LNCaP clone FGC (cell line): ENCODE measurements at regions not wholly inside any gene's neighbourhood (a gene's known extent, or its start where the extent isn't known, plus 50 kb on each side); places are given as distances from the start of the nearest gene placed in this dataset.
"Not testable (repeated sequence)": the region's sequence is repeated elsewhere in the genome, so short reads cannot be mapped to it uniquely, and the experiment has no call there.

Experiments
- DNase-seq: peaks from one replicate; pipeline ENCODE4 v3.0.0-alpha.2; 2011; ENCODE audit warnings: low read depth
- H3K4me3 ChIP-seq: 2 replicates; pipeline ENCODE4 v1.5.1; 2011; ENCODE audit warnings: mild to moderate bottlenecking, low read depth, low read length, control low read depth
- TF ChIP-seq, protein P1 (sequence below): IDR thresholded peaks from 2 replicates; pipeline ENCODE4 v1.5.1; 2012; ENCODE audit warnings: mild to moderate bottlenecking; ENCODE audit not compliant: control insufficient read depth, insufficient read depth; ENCODE audit errors: extremely low read depth

DNA sequence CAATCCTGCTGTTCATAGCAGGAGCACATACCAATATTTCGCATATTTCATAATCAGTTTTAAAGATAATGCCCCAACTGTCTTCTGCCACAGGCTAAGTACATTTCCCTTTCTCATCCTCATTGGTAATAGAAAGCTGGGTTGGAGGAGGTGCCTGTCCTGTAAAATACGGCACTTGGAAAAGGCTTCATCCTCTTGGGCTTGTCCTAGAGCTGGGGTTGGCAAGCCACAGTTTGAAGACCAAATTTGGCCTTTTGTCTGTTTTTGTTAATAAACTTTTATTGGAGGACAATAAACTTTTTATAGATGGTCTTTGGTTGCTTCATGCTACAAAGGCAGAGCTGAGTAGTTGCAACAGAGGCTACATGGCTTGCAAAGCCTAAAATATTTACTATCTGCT, 997.8 kb upstream of the CDH18 start:
- peak; percentile 91 for DNase-seq
- TF ChIP-seq, protein P1, sequence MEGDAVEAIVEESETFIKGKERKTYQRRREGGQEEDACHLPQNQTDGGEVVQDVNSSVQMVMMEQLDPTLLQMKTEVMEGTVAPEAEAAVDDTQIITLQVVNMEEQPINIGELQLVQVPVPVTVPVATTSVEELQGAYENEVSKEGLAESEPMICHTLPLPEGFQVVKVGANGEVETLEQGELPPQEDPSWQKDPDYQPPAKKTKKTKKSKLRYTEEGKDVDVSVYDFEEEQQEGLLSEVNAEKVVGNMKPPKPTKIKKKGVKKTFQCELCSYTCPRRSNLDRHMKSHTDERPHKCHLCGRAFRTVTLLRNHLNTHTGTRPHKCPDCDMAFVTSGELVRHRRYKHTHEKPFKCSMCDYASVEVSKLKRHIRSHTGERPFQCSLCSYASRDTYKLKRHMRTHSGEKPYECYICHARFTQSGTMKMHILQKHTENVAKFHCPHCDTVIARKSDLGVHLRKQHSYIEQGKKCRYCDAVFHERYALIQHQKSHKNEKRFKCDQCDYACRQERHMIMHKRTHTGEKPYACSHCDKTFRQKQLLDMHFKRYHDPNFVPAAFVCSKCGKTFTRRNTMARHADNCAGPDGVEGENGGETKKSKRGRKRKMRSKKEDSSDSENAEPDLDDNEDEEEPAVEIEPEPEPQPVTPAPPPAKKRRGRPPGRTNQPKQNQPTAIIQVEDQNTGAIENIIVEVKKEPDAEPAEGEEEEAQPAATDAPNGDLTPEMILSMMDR = no peak
- no peak overlapping the region for H3K4me3 ChIP-seq

GRCh38 chr5:20974426-20974825, 986.4 kb upstream of the CDH18 start:
- TF ChIP-seq, protein P1 = no peak
- peak; percentile 51 for DNase-seq
- no peak overlapping the region for H3K4me3 ChIP-seq

- DNase-seq = no peak
Measured at GRCh38 chr5:20972419-20972925, 984.5 kb upstream of the CDH18 start.

GRCh38 chr5:20959347-20959746, 971.3 kb upstream of the CDH18 start:
- no peak for DNase-seq
- TF ChIP-seq, protein P1 = no peak

More at GRCh38 chr5:20972419-20972925, 984.5 kb upstream of the CDH18 start:
- TF ChIP-seq, protein P1 = peak; percentile 41
- no peak overlapping the region for H3K4me3 ChIP-seq

GRCh38 chr5:20958641-20959040, 970.6 kb upstream of the CDH18 start:
- no peak overlapping the region for H3K4me3 ChIP-seq
- TF ChIP-seq, protein P1 = no peak
- DNase-seq = no peak

More at GRCh38 chr5:20959347-20959746, 971.3 kb upstream of the CDH18 start:
- H3K4me3 ChIP-seq = no peak overlapping the region

DNA sequence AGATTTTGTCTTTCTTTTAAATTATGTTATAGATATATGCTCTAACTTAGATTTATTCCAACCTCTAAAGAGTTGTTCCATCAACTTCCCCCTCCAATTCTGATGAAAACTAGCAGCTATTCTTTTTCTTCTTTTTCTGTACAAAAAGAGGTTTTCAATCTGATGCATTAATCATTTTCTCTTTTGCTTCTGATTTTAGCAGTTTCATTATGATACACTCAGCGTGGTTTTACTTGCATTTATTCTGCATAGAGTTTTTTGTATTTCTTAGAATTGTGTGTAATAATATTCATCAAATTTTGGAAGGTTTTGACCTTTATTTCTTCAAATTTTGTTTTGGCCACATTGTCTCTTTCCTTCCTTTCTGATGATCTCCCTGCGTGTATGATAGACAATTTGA, 968.1 kb upstream of the CDH18 start:
- TF ChIP-seq, protein P1 = no peak
- H3K4me3 ChIP-seq = no peak overlapping the region
- DNase-seq = no peak

DNA sequence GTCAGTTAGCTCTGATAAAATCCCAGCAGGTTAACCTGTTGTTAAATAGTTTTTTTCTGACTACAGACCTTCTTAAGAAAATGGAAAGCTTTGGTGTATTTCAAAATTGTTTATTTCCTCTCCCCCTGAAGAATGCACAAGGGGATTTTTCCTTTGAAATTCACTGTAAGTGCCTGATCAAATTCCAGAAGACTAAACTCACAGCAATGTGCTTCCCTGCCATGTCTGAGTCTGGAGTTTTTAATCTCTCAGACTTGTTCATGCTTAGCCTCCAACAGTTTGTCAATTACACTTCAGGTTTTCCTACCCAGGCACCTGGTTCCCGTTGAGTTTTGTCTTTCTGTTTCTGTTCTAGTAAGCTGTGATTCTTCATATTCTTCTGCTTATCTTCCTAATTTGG, 961.6 kb upstream of the CDH18 start:
- no peak overlapping the region for H3K4me3 ChIP-seq
- TF ChIP-seq, protein P1 = no peak
- DNase-seq = no peak

DNA sequence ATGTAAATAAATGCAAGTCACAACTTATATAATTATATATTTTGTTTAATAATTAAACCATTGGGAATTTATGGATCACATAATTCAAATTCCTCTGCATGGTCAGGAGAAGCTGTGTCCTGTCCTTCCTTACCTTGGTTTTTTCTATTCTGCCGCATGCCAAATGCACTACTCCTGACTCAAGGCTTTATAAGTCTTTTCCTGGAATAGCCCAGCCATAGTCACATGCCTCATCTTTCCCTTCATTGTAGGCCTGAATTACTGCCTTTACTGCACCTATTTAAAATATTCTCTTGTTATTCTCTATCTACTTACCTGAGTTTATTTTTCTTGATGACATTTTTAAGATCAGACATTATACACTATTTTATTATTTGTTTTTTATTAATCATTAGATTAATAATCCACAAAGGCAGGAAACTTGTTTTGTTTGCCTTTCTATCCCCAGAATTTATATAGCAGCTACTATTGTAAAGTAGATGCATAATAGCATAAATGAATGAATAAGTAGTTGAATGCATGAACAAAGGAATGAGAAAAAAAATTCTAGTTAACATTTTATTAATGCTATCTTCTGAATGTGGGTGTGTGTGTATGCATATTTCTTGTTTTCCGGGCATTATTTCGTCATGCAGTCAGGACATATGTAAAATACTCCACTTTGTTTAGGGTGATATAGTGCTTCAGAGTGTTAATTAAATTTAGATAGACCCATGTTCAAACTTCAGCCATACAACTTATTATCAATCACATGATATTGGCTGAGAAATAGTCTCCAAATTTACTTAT, 955.4 kb upstream of the CDH18 start:
- not testable (repeated sequence) for DNase-seq, H3K4me3 ChIP-seq

DNA sequence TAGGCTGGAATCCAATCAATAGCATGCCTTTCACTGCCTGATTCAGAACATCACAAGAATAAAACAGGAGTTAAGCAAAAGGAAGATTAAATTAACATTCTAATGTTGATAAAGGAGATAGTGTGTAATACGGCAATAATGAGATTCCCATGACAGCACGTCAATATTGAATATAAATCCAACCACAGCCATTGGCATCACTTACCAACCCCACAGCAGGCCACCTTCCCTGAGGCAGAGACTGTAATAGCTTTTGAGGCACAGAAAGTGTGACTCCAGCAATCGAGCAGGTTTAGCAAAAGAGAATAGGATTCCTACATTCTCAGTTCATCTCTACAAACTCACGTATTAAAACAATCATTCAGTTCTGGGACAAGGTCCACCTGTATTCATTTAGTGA, 954.6 kb upstream of the CDH18 start:
- H3K4me3 ChIP-seq, DNase-seq: not testable (repeated sequence)

- DNase-seq, H3K4me3 ChIP-seq: not testable (repeated sequence)
Measured at GRCh38 chr5:20940786-20941185, 952.8 kb upstream of the CDH18 start.
